ENCODE measurements at regions not wholly inside any gene's neighbourhood (a gene's known extent, or its start where the extent isn't known, plus 50 kb on each side); places are given as distances from the start of the nearest gene placed in this dataset.

DNA sequence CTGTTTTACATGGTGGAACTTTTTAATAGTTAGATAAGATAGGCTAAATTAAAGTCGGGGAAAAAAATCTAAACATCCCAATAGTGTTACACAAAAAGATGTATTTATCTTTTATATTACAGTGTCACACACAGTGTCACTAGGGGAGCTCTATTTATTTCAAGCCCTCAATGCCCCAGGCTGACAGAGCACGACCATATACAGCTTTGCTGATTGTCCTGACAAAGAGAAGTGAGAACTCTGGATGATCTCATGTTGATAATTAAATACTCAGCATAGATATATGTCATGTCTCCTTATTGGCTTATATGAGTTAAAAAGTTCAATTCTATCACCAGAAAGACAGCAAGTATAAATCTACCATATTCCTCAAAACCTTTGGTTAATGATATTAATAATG lies 594.3 kb downstream of the LRFN5 start:
- no peak overlapping the region for H3K9ac ChIP-seq (ENCODE audit: low read length)
- no peak overlapping the region for H2AFZ ChIP-seq (ENCODE audit: insufficient read depth, low read depth, low read length, poor library complexity, severe bottlenecking)
- no CpG with 5 or more reads among the region's 2 CpGs for WGBS (ENCODE audit: insufficient coverage)

DNA sequence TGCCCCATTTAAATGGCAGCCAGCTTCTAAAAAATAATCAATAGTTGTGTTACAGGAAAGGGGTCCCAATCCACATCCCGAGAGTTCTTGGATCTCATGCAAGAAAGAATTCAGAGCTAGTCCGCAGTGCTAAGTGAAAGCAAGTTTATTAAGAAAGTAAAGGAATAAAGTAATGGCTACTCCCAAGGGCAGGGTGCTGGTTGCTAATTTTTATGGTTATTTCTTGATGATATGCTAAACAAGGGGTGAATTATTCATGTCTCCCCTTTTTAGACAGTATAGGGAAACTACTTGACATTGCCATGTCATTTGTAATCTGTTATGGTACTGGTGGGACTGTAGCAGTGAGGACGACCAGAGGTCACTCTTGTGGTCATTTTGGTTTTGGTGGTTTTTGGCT lies 591.3 kb downstream of the LRFN5 start:
- TF ChIP-seq CTCF (IDR thresholded peaks at IDR 0.05) (no peak), EZH2 (IDR thresholded peaks at IDR 0.05; ENCODE audit: borderline replicate concordance, insufficient read depth, low read depth, low read length, poor library complexity, severe bottlenecking) (no peak)
- H3K9me3 Mint-ChIP-seq (ENCODE audit: insufficient read depth) = no peaks in the 10 kb centered on the region
- POLR2A ChIA-PET = no interaction called here

More for the DNA sequence above, 594.3 kb downstream of the LRFN5 start:
- no peaks in the 10 kb centered on the region for H3K4me1 Mint-ChIP-seq
- Histone ChIP-seq H3K79me2 (ENCODE audit: control insufficient read depth, insufficient read depth, low read length) (no peaks in the 10 kb centered on the region), H3K4me3 (ENCODE audit: control extremely low read depth in 1 of 5, extremely low read depth in 1 of 5, insufficient read depth in 1 of 5, low read depth in 2 of 5, low read length in 4 of 5) (no peak overlapping the region), H3K4me1 (ENCODE audit: control insufficient read depth in 2 of 2, insufficient read depth in 2 of 2, low read length in 2 of 2) (no peaks in the 10 kb centered on the region), H3K9me3 (ENCODE audit: control extremely low read depth in 1 of 3, control insufficient read depth in 2 of 3, insufficient read depth in 1 of 3, low read length in 2 of 3) (no peaks in the 10 kb centered on the region), H3K27ac (ENCODE audit: low read length in 2 of 2) (no peak overlapping the region), H3K4me2 (replicated peaks; ENCODE audit: low read depth, low read length, poor library complexity, severe bottlenecking) (no peak overlapping the region), H4K20me1 (ENCODE audit: control insufficient read depth, insufficient read depth, low read length, poor library complexity, severe bottlenecking) (no peaks in the 10 kb centered on the region), H3K27me3 (replicated peaks in 1 of 4; ENCODE audit: control extremely low read depth in 1 of 4, control insufficient read depth in 3 of 4, insufficient read depth in 4 of 4, low read length in 3 of 4) (no peaks in the 10 kb centered on the region), H3K36me3 (replicated peaks in 1 of 2; ENCODE audit: control extremely low read depth in 1 of 2, control insufficient read depth in 1 of 2, extremely low read depth in 1 of 2, insufficient read depth in 2 of 2, low read length in 1 of 2) (no peaks in the 10 kb centered on the region)
- intact Hi-C loops (cut with micrococcal nuclease) = no loop called here
- ChIA-PET POLR2A (no interaction called here), CTCF (no interaction called here)
- no peak overlapping the region for H3K4me3 Mint-ChIP-seq
- no peak for ATAC-seq (ENCODE audit: low read depth)
- H3K27me3 Mint-ChIP-seq = no peaks in the 10 kb centered on the region
- DNase-seq = no peak
- H3K9me3 Mint-ChIP-seq (ENCODE audit: insufficient read depth) = no peaks in the 10 kb centered on the region
- TF ChIP-seq CTCF (IDR thresholded peaks at IDR 0.05) = no peak
- TF ChIP-seq EZH2 (IDR thresholded peaks at IDR 0.05; ENCODE audit: borderline replicate concordance, insufficient read depth, low read depth, low read length, poor library complexity, severe bottlenecking) = no peak
- H3K27ac Mint-ChIP-seq = no peak overlapping the region

More for the DNA sequence above, 591.3 kb downstream of the LRFN5 start:
- DNase-seq (no peak), ATAC-seq (ENCODE audit: low read depth) (no peak)
- H4K20me1 ChIP-seq (ENCODE audit: control insufficient read depth, insufficient read depth, low read length, poor library complexity, severe bottlenecking) = no peaks in the 10 kb centered on the region
- H2AFZ ChIP-seq (ENCODE audit: insufficient read depth, low read depth, low read length, poor library complexity, severe bottlenecking) = no peak overlapping the region
- no peaks in the 10 kb centered on the region for H3K27me3 ChIP-seq (replicated peaks in 1 of 4; ENCODE audit: control extremely low read depth in 1 of 4, control insufficient read depth in 3 of 4, insufficient read depth in 4 of 4, low read length in 3 of 4)
- no peak overlapping the region for H3K4me3 ChIP-seq (ENCODE audit: control extremely low read depth in 1 of 5, extremely low read depth in 1 of 5, insufficient read depth in 1 of 5, low read depth in 2 of 5, low read length in 4 of 5)
- H3K4me2 ChIP-seq (replicated peaks; ENCODE audit: low read depth, low read length, poor library complexity, severe bottlenecking) = no peak overlapping the region
- no peaks in the 10 kb centered on the region for H3K36me3 ChIP-seq (replicated peaks in 1 of 2; ENCODE audit: control extremely low read depth in 1 of 2, control insufficient read depth in 1 of 2, extremely low read depth in 1 of 2, insufficient read depth in 2 of 2, low read length in 1 of 2)
- Mint-ChIP-seq H3K27me3 (no peaks in the 10 kb centered on the region), H3K4me1 (no peaks in the 10 kb centered on the region), H3K27ac (no peak overlapping the region), H3K4me3 (no peak overlapping the region)
- H3K27ac ChIP-seq (ENCODE audit: low read length in 2 of 2) = no peak overlapping the region
- H3K4me1 ChIP-seq (ENCODE audit: control insufficient read depth in 2 of 2, insufficient read depth in 2 of 2, low read length in 2 of 2) = no peaks in the 10 kb centered on the region
- intact Hi-C loops (cut with micrococcal nuclease) = no loop called here
- CTCF ChIA-PET = no interaction called here
- H3K9me3 ChIP-seq (ENCODE audit: control extremely low read depth in 1 of 3, control insufficient read depth in 2 of 3, insufficient read depth in 1 of 3, low read length in 2 of 3) = peaks cover 0 to 1% (median 0%) of the 10 kb centered on the region in 3 donors
- 17% methylated on average over 1 of the region's 3 CpGs for WGBS (ENCODE audit: insufficient coverage)
- H3K9ac ChIP-seq (ENCODE audit: low read length) = no peak overlapping the region
- no peaks in the 10 kb centered on the region for H3K79me2 ChIP-seq (ENCODE audit: control insufficient read depth, insufficient read depth, low read length)

All from B cell (primary cell).